ENCODE measurements at regions not wholly inside any gene's neighbourhood (a gene's known extent, or its start where the extent isn't known, plus 50 kb on each side); places are given as distances from the start of the nearest gene placed in this dataset.
"Not testable (repeated sequence)": the region's sequence is repeated elsewhere in the genome, so short reads cannot be mapped to it uniquely, and the experiment has no call there.

DNA sequence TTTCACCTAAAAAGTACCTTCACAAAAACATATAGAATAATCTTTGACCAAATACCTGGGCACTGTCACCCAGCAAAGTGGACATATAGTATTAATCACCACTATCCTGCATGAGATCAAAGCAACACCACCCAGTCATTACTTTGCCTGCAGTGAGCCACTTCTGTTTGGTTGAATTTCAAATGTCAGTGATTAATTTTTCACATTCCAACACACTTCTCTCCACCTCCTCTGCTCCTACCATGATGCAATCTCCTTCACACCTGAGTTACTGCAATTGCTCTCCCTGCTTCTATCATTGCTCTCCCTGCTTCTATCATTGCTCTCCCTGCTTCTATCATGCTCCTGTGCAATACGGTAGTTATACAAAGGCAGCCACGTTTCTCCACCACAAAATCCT, 106.1 kb upstream of the NETO1 start:
- Histone ChIP-seq H3K9me3 (ENCODE audit: control insufficient read depth in 1 of 2, low read length in 2 of 2) (peaks cover 2 to 4% of the 10 kb centered on the region in 2 donors), H3K36me3 (ENCODE audit: control insufficient read depth in 1 of 2, insufficient read depth in 2 of 2, low read length in 2 of 2) (no peaks in the 10 kb centered on the region), H3K4me3 (ENCODE audit: low read depth in 1 of 2, low read length in 2 of 2) (no peak overlapping the region), H3K27me3 (ENCODE audit: low read depth, low read length) (no peaks in the 10 kb centered on the region), H3K27ac (ENCODE audit: low read length) (no peak overlapping the region), H3K4me1 (ENCODE audit: control insufficient read depth in 1 of 2, insufficient read depth in 2 of 2, low read length in 2 of 2) (no peaks in the 10 kb centered on the region)

DNA sequence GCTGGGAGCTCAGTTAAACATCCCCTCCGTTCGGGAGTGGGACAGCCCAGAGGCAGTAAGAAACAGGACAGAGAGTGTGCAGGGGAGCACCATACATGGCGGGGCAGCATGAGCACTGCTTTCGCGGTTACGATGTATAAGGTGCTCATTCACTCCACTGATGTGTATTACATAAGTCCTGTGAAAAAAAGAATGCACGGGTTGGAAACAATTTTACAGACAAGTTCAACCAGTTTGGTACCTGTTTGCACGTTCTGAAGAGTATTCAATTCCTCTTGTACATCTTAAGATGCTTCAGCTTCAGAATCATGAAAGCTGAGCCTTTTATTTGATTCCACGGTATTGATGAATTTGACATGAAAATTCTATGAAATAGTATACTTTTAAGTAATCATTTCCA, 97.8 kb upstream of the NETO1 start:
- no peak overlapping the region for H3K27ac ChIP-seq (ENCODE audit: low read length)
- no peaks in the 10 kb centered on the region for H3K27me3 ChIP-seq (ENCODE audit: low read depth, low read length)
- no peak overlapping the region for H3K4me3 ChIP-seq (ENCODE audit: low read depth in 1 of 2, low read length in 2 of 2)
- H3K9me3 ChIP-seq (ENCODE audit: control insufficient read depth in 1 of 2, low read length in 2 of 2) = no peaks in the 10 kb centered on the region
- H3K36me3 ChIP-seq (ENCODE audit: control insufficient read depth in 1 of 2, insufficient read depth in 2 of 2, low read length in 2 of 2) = no peaks in the 10 kb centered on the region
- H3K4me1 ChIP-seq (ENCODE audit: control insufficient read depth in 1 of 2, insufficient read depth in 2 of 2, low read length in 2 of 2) = no peaks in the 10 kb centered on the region

DNA sequence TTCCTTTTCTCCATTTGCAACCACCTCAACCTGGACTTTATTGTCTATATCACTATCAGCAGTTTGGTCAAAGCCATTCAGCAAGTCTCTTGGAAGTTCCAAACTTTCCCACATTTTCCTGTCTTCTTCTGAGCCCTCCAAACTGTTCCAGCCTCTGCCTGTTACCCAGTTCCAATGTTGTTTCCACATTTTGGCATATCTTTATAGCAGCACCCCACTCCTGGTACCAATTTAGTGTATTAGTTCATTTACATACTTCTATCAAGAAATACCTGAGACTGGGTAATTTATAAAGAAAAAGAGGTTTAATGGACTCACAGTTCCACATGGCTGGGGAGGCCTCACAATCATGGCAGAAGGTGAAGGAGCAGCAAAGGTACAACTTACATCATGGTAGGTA, 90.4 kb upstream of the NETO1 start:
- not testable (repeated sequence) for H3K27ac ChIP-seq (ENCODE audit: low read length); H3K36me3 ChIP-seq (ENCODE audit: control insufficient read depth in 1 of 2, insufficient read depth in 2 of 2, low read length in 2 of 2); H3K4me3 ChIP-seq (ENCODE audit: low read depth in 1 of 2, low read length in 2 of 2); H3K4me1 ChIP-seq (ENCODE audit: control insufficient read depth in 1 of 2, insufficient read depth in 2 of 2, low read length in 2 of 2); H3K27me3 ChIP-seq (ENCODE audit: low read depth, low read length)
- H3K9me3 ChIP-seq (ENCODE audit: control insufficient read depth in 1 of 2, low read length in 2 of 2) = peaks cover 7 to 16% of the 10 kb centered on the region in 2 donors

DNA sequence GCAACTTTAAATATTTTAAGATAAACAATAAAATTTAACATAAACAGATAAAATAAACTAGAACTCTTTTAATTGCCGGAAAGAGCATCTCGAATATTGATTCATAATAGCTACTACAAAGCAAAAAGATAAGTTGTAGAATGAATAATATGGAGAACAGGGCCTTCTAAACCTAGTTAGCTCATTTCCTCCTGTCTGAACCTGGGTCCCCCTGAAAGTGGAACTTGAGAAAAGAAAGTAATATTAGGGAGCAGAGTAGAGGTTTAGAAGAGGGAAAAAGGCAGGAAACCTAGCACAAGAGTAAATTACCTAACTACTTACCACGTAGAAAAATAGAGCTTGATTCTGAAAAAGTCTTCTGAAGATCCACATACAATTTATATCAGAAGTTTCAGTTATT, 80.7 kb upstream of the NETO1 start:
- no peaks in the 10 kb centered on the region for H3K9me3 ChIP-seq (ENCODE audit: control insufficient read depth in 1 of 2, low read length in 2 of 2)
- no peaks in the 10 kb centered on the region for H3K4me1 ChIP-seq (ENCODE audit: control insufficient read depth in 1 of 2, insufficient read depth in 2 of 2, low read length in 2 of 2)
- no peaks in the 10 kb centered on the region for H3K27me3 ChIP-seq (ENCODE audit: low read depth, low read length)
- no peaks in the 10 kb centered on the region for H3K36me3 ChIP-seq (ENCODE audit: control insufficient read depth in 1 of 2, insufficient read depth in 2 of 2, low read length in 2 of 2)
- H3K4me3 ChIP-seq (ENCODE audit: low read depth in 1 of 2, low read length in 2 of 2) = no peak overlapping the region
- no peak overlapping the region for H3K27ac ChIP-seq (ENCODE audit: low read length)

DNA sequence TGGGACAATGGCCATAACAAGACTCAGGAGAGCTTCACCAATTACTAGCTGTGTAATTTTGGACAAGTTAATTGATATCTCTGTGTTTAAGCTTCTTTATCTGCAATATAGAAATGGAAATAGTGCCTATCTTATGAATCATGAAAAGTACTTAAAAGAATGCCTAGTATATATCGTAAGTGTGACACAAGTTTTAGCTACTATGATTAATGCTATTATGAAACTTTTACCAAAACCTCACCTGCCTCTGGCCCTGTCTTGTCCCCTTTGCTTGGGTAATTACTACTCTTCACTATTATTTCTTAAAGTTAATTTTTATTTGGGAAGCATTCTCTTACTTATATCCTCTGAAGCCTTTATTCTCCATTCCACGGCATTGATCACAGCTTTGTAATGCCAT, 75.0 kb upstream of the NETO1 start:
- Histone ChIP-seq H3K4me3 (ENCODE audit: low read depth in 1 of 2, low read length in 2 of 2) (no peak overlapping the region), H3K36me3 (ENCODE audit: control insufficient read depth in 1 of 2, insufficient read depth in 2 of 2, low read length in 2 of 2) (no peaks in the 10 kb centered on the region), H3K9me3 (ENCODE audit: control insufficient read depth in 1 of 2, low read length in 2 of 2) (no peaks in the 10 kb centered on the region), H3K27ac (ENCODE audit: low read length) (no peak overlapping the region), H3K4me1 (ENCODE audit: control insufficient read depth in 1 of 2, insufficient read depth in 2 of 2, low read length in 2 of 2) (no peaks in the 10 kb centered on the region), H3K27me3 (ENCODE audit: low read depth, low read length) (no peaks in the 10 kb centered on the region)

DNA sequence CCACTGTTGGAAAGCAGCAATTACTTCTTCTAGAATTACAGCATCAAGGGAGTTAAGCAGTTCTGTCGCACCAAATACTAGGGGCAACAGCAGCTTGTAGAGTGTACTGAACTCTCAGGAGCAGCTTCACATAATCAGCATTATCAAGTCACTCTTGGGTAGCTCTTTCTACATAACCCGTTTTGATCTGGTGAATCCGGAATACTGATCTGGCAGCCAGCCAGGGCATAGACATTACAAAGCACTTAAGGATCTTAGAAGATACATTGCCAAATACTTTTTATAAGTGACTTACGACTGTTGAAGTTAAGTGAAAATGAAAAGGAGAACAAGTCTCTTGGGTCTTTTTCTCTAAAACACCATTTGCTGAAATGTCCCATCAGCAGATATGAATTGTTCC, 73.2 kb upstream of the NETO1 start:
- H3K4me3 ChIP-seq (ENCODE audit: low read depth in 1 of 2, low read length in 2 of 2) = no peak overlapping the region
- H3K4me1 ChIP-seq (ENCODE audit: control insufficient read depth in 1 of 2, insufficient read depth in 2 of 2, low read length in 2 of 2) = no peaks in the 10 kb centered on the region
- no peaks in the 10 kb centered on the region for H3K27me3 ChIP-seq (ENCODE audit: low read depth, low read length)
- no peak overlapping the region for H3K27ac ChIP-seq (ENCODE audit: low read length)
- no peaks in the 10 kb centered on the region for H3K9me3 ChIP-seq (ENCODE audit: control insufficient read depth in 1 of 2, low read length in 2 of 2)
- H3K36me3 ChIP-seq (ENCODE audit: control insufficient read depth in 1 of 2, insufficient read depth in 2 of 2, low read length in 2 of 2) = no peaks in the 10 kb centered on the region

DNA sequence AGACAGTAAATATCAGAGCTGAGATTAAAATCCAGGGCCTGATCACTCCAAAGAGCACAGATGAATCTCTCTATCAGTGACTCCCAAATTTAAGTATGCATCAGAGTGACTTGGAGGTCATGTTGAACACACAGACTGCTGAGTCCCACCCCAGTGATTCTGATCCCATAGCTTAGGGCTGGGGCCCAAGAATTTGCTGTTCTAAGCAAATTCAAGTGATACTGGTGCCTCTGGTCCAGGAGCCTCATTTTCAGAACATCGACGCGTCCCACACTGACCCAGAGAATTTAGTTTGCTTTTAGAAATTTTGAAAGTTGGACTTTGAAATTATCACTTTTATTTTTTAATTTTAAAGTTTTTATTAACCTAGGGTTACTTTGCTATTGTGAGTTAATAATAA, 72.7 kb upstream of the NETO1 start:
- H3K27me3 ChIP-seq (ENCODE audit: low read depth, low read length) = no peaks in the 10 kb centered on the region
- H3K4me3 ChIP-seq (ENCODE audit: low read depth in 1 of 2, low read length in 2 of 2) = no peak overlapping the region
- H3K4me1 ChIP-seq (ENCODE audit: control insufficient read depth in 1 of 2, insufficient read depth in 2 of 2, low read length in 2 of 2) = no peaks in the 10 kb centered on the region

DNA sequence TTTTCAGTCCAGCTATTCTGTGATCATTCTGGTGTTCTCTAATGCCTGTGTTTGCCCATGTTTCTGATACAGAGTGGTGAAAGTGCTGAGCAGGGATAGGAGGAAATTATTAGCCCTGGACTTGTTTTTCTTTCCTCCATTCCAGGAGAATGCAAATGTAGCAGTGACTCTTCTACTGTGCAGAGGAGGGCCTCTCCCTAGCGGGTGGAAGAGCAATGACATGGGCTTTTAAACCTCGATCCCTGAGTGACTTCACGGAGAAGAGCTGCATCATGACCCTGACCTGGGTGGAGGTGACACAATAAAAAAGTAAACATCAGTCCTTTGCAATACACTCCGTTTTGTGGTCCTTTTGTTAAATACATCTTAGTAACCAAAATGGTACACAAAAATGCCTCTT, 68.0 kb upstream of the NETO1 start:
- no peak overlapping the region for H3K4me3 ChIP-seq (ENCODE audit: low read depth in 1 of 2, low read length in 2 of 2)
- H3K9me3 ChIP-seq (ENCODE audit: control insufficient read depth in 1 of 2, low read length in 2 of 2) = no peaks in the 10 kb centered on the region
- no peaks in the 10 kb centered on the region for H3K27me3 ChIP-seq (ENCODE audit: low read depth, low read length)
- H3K4me1 ChIP-seq (ENCODE audit: control insufficient read depth in 1 of 2, insufficient read depth in 2 of 2, low read length in 2 of 2) = no peaks in the 10 kb centered on the region
- no peak overlapping the region for H3K27ac ChIP-seq (ENCODE audit: low read length)
- no peaks in the 10 kb centered on the region for H3K36me3 ChIP-seq (ENCODE audit: control insufficient read depth in 1 of 2, insufficient read depth in 2 of 2, low read length in 2 of 2)

More for the DNA sequence above, 72.7 kb upstream of the NETO1 start:
- Histone ChIP-seq H3K9me3 (ENCODE audit: control insufficient read depth in 1 of 2, low read length in 2 of 2) (no peaks in the 10 kb centered on the region), H3K27ac (ENCODE audit: low read length) (no peak overlapping the region), H3K36me3 (ENCODE audit: control insufficient read depth in 1 of 2, insufficient read depth in 2 of 2, low read length in 2 of 2) (no peaks in the 10 kb centered on the region)

DNA sequence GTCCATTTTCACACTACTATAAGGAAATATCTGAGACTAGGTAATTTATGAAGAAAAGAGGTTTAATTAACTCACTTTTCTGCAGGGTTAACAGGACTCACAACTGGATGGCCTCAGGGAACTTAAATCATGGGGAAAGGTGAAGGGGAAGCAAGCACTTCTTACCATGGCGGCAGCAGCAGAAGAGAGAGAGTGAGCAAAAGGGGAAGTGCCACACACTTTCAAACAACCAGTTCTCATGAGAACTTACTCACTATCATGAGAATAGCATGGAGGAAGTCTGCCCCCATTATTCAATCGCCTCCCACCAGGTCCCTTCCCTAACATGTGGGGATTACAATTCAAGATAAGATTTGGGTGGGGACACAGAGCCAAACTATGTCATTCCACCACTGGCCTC, 55.1 kb upstream of the NETO1 start:
- H3K4me1 ChIP-seq (ENCODE audit: control insufficient read depth in 1 of 2, insufficient read depth in 2 of 2, low read length in 2 of 2) = no peaks in the 10 kb centered on the region
- no peaks in the 10 kb centered on the region for H3K27me3 ChIP-seq (ENCODE audit: low read depth, low read length)
- H3K9me3 ChIP-seq (ENCODE audit: control insufficient read depth in 1 of 2, low read length in 2 of 2) = peaks cover 0 to 6% of the 10 kb centered on the region in 2 donors
- no peak overlapping the region for H3K4me3 ChIP-seq (ENCODE audit: low read depth in 1 of 2, low read length in 2 of 2)
- no peak overlapping the region for H3K27ac ChIP-seq (ENCODE audit: low read length)
- no peaks in the 10 kb centered on the region for H3K36me3 ChIP-seq (ENCODE audit: control insufficient read depth in 1 of 2, insufficient read depth in 2 of 2, low read length in 2 of 2)
